Panc1 (cell line): ENCODE measurements at regions not wholly inside any gene's neighbourhood (a gene's known extent, or its start where the extent isn't known, plus 50 kb on each side); places are given as distances from the start of the nearest gene placed in this dataset.

Source experiments
- ATAC-seq: fragments of 200-7000 bp; cut with Tn5 transposase; 2 replicates; pipeline ENCODE4 v1.9.1; 2020; ENCODE audit warnings: mild to moderate bottlenecking, moderate library complexity
- BruUV-seq: library from RNA; stranded (reverse); fragments of 400-500 nt; replicated peaks from 2 replicates; lab custom pipeline; 2021; lab: Mats Ljungman, UMichigan
- CTCF ChIA-PET: fragments of 300-600 bp; sonication (Branson Sonifier 250); formaldehyde crosslinking; loops from one replicate; lab custom pipeline; 2022; ENCODE audit warnings: antibody characterized with exemption; lab: Charles Lee
- POLR2A ChIA-PET: fragments of 300-600 bp; sonication (Branson Sonifier 250); formaldehyde crosslinking; loops from one replicate; lab custom pipeline; 2022; ENCODE audit warnings: antibody characterized with exemption; lab: Charles Lee
- DNase-seq: peaks from one replicate; pipeline ENCODE4 v3.0.0-alpha.2; 2010; ENCODE audit warnings: low read depth, low spot score
- H3K27ac ChIP-seq: 2 replicates; pipeline ENCODE4 v1.5.1; 2011; ENCODE audit warnings: mild to moderate bottlenecking, low read length, inconsistent platforms
- H3K27me3 ChIP-seq: fragments of 200-500 bp; sonication (Bioruptor generic); 2 replicates; pipeline ENCODE4 v1.6.0; 2014; ENCODE audit warnings: low read length, inconsistent platforms; ENCODE audit not compliant: control insufficient read depth, insufficient read depth
- H3K36me3 ChIP-seq: fragments of 200-500 bp; sonication (Bioruptor generic); 2 replicates; pipeline ENCODE4 v1.5.1; 2014; ENCODE audit warnings: inconsistent platforms, mild to moderate bottlenecking, low read length, moderate library complexity; ENCODE audit not compliant: control insufficient read depth, insufficient read depth
- H3K4me1 ChIP-seq: 2 replicates; pipeline ENCODE4 v1.5.1; 2011; ENCODE audit warnings: inconsistent platforms, mild to moderate bottlenecking, low read length, moderate library complexity; ENCODE audit not compliant: control insufficient read depth, insufficient read depth
- H3K4me3 ChIP-seq, 2 experiments: 2 replicates each; pipeline ENCODE4 v1.5.1; 2011 to 2012; ENCODE audit warnings: low read depth in 2 of 2, low read length in 2 of 2, mild to moderate bottlenecking in 2 of 2, inconsistent platforms in 1 of 2, moderate library complexity in 1 of 2
- H3K9me3 ChIP-seq: fragments of 200-500 bp; sonication (Bioruptor generic); 2 replicates; pipeline ENCODE4 v1.5.1; 2014; ENCODE audit warnings: low read depth, mild to moderate bottlenecking, inconsistent platforms, low read length, moderate library complexity; ENCODE audit not compliant: control insufficient read depth, insufficient read depth
- CTCF ChIP-seq: fragments of 450-650 bp; IDR thresholded peaks from 2 replicates; pipeline ENCODE4 v1.5.1; 2017; ENCODE audit warnings: mild to moderate bottlenecking
- POLR2AphosphoS5 ChIP-seq: IDR thresholded peaks from 2 replicates; pipeline ENCODE4 v1.6.1; 2012; ENCODE audit warnings: mild to moderate bottlenecking, low read depth, low read length, moderate library complexity
- REST ChIP-seq, 2 experiments: IDR thresholded peaks; 2 replicates each; pipeline ENCODE4 v1.6.1; 2011 to 2012; ENCODE audit warnings: low read depth in 2 of 2, control low read depth in 1 of 2, low read length in 1 of 2, mild to moderate bottlenecking in 1 of 2, moderate library complexity in 1 of 2; ENCODE audit not compliant: insufficient read depth in 1 of 2
- SIN3A ChIP-seq: IDR thresholded peaks from 2 replicates; pipeline ENCODE4 v1.6.1; 2012; ENCODE audit warnings: low read depth, mild to moderate bottlenecking, low read length, moderate library complexity, borderline replicate concordance; ENCODE audit not compliant: insufficient read depth
- TCF7L2 ChIP-seq: IDR thresholded peaks from 2 replicates; pipeline ENCODE4 v1.6.1; 2011; ENCODE audit warnings: mild to moderate bottlenecking, low read depth, low read length, inconsistent platforms
- in situ Hi-C: cut with HindIII; loops from 2 replicates; pipeline ENCODE4 v1.10.0; 2016; ENCODE audit warnings: low sequenced_read_pairs, low pct_unique_long_range_greater_than_20kb
- intact Hi-C: fragments of 100-400 bp; cut with micrococcal nuclease; formaldehyde crosslinking; loops from one replicate; pipeline ENCODE4 v1.10.0; 2022; ENCODE audit not compliant: unreplicated experiment

- H3K27me3 ChIP-seq: no peaks in the 10 kb centered on the region
- H3K9me3 ChIP-seq: no peaks in the 10 kb centered on the region
- no peaks in the 10 kb centered on the region for H3K36me3 ChIP-seq
- in situ Hi-C loops: no loop called here
- POLR2A ChIA-PET: no interaction called here
- TF ChIP-seq TCF7L2 (no peak), POLR2AphosphoS5 (no peak), CTCF (no peak), REST (IDR thresholded peaks at IDR 0.05; ENCODE audit: insufficient read depth in 1 of 2, low read depth in 2 of 2, low read length in 1 of 2) (no peak), SIN3A (no peak)
- no peaks in the 10 kb centered on the region for H3K4me1 ChIP-seq
- H3K27ac ChIP-seq: no peak overlapping the region
- intact Hi-C loops: no loop called here
- CTCF ChIA-PET: no interaction called here
- BruUV-seq: no TSS peak
- no peak overlapping the region for H3K4me3 ChIP-seq
- ATAC-seq: no peak
- DNase-seq: no peak
These were observed 102.3 kb upstream of the GBE1 start for GRCh38 chr3:81863756-81864155.

- in situ Hi-C loops: no loop called here
- H3K4me1 ChIP-seq: no peaks in the 10 kb centered on the region
- TF ChIP-seq REST (IDR thresholded peaks at IDR 0.05; ENCODE audit: insufficient read depth in 1 of 2, low read depth in 2 of 2, low read length in 1 of 2) (no peak), POLR2AphosphoS5 (no peak), SIN3A (no peak), TCF7L2 (no peak), CTCF (no peak)
- no peak overlapping the region for H3K27ac ChIP-seq
- POLR2A ChIA-PET: no interaction called here
- H3K4me3 ChIP-seq: no peak overlapping the region
- no peak for ATAC-seq
- no peaks in the 10 kb centered on the region for H3K9me3 ChIP-seq
- no peaks in the 10 kb centered on the region for H3K27me3 ChIP-seq
- intact Hi-C loops: no loop called here
- no peak for DNase-seq
- BruUV-seq: no TSS peak
- H3K36me3 ChIP-seq: no peaks in the 10 kb centered on the region
- CTCF ChIA-PET: no interaction called here
These were observed 100.1 kb upstream of the GBE1 start for GRCh38 chr3:81861593-81861992.
